Keratinocyte (primary cell): ENCODE measurements at regions not wholly inside any gene's neighbourhood (a gene's known extent, or its start where the extent isn't known, plus 50 kb on each side); places are given as distances from the start of the nearest gene placed in this dataset.

Experiments used
- CTCF ChIP-seq, 3 experiments: IDR thresholded peaks in 1 of 3; conservative IDR thresholded peaks in 1 of 3; optimal IDR thresholded peaks in 1 of 3; 2 replicates in 2 of 3; 3 replicates in 1 of 3; pipeline versions ENCODE3 to v1.5.1; 2011; ENCODE audit warnings: low read length in 3 of 3, mild to moderate bottlenecking in 3 of 3, moderate library complexity in 2 of 3, control low read depth in 1 of 3, inconsistent platforms in 1 of 3; ENCODE audit not compliant: insufficient read depth in 2 of 3; ENCODE audit errors: extremely low read depth in 1 of 3
- EZH2 ChIP-seq: IDR thresholded peaks from one replicate; pipeline ENCODE4 v1.6.1; 2012; ENCODE audit warnings: inconsistent platforms, mild to moderate bottlenecking, low read length, moderate library complexity

- TF ChIP-seq CTCF (optimal IDR thresholded peaks at IDR 0.05 in 1 of 3, IDR thresholded peaks at IDR 0.05 in 1 of 3, conservative IDR thresholded peaks at IDR 0.05 in 1 of 3; ENCODE audit: extremely low read depth in 1 of 3, insufficient read depth in 2 of 3, low read length in 3 of 3) (no peak), EZH2 (no peak)
Measured at GRCh38 chr11:33588056-33588455, 112.6 kb downstream of the C11orf91 start.
